SK-N-SH treated with all-trans-retinoic acid at 6 μM for 48 hours (cell line): ENCODE measurements at regions not wholly inside any gene's neighbourhood (a gene's known extent, or its start where the extent isn't known, plus 50 kb on each side); places are given as distances from the start of the nearest gene placed in this dataset.

Experiments
- ARNTL ChIP-seq: fragments of 450-650 bp; formaldehyde crosslinking; IDR thresholded peaks from 2 replicates; pipeline ENCODE4 v1.5.0; 2020; ENCODE audit warnings: low read depth, mild to moderate bottlenecking, moderate library complexity, borderline replicate concordance
- BACH2 ChIP-seq: fragments of 250-450 bp; sonication (Bioruptor Pico); IDR thresholded peaks from 2 replicates; pipeline ENCODE4 v1.9.0; 2021; ENCODE audit warnings: mild to moderate bottlenecking, borderline replicate concordance
- CSDC2 ChIP-seq: fragments of 250-450 bp; sonication (Bioruptor Pico); IDR thresholded peaks from 2 replicates; pipeline ENCODE4 v1.5.0; 2020; ENCODE audit warnings: mild to moderate bottlenecking, moderate library complexity
- ISL1 ChIP-seq: fragments of 250-450 bp; sonication (Bioruptor Pico); IDR thresholded peaks from 2 replicates; pipeline ENCODE4 v2.1.2; 2022; ENCODE audit warnings: mild to moderate bottlenecking, moderate library complexity
- OSR1 ChIP-seq: fragments of 250-450 bp; sonication (Bioruptor Pico); IDR thresholded peaks from 2 replicates; pipeline ENCODE4 v1.8.0; 2022; ENCODE audit warnings: moderate library complexity, mild to moderate bottlenecking, inconsistent platforms
- ZNF565 ChIP-seq: fragments of 450-650 bp; formaldehyde crosslinking; conservative IDR thresholded peaks from 2 replicates; pipeline ENCODE4 v1.5.0; 2020; ENCODE audit warnings: low read depth, mild to moderate bottlenecking, moderate library complexity
- ZNF8 ChIP-seq: fragments of 450-650 bp; formaldehyde crosslinking; IDR thresholded peaks from 2 replicates; pipeline ENCODE4 v1.5.0; 2020; ENCODE audit warnings: mild to moderate bottlenecking, moderate library complexity
- TF ChIP-seq, protein P1 (sequence below): fragments of 250-450 bp; sonication (Bioruptor Pico); IDR thresholded peaks from 2 replicates; pipeline ENCODE4 v1.5.1; 2020; ENCODE audit warnings: low read depth, mild to moderate bottlenecking, moderate library complexity
- TF ChIP-seq, protein P2 (sequence below): fragments of 250-450 bp; sonication (Bioruptor Pico); IDR thresholded peaks from 2 replicates; pipeline ENCODE4 v1.5.0; 2020; ENCODE audit warnings: mild to moderate bottlenecking, moderate library complexity
- TF ChIP-seq, protein P3 (sequence below): fragments of 250-450 bp; sonication (Bioruptor Pico); IDR thresholded peaks from 2 replicates; pipeline ENCODE4 v1.5.1; 2021; ENCODE audit warnings: mild to moderate bottlenecking, moderate library complexity

DNA sequence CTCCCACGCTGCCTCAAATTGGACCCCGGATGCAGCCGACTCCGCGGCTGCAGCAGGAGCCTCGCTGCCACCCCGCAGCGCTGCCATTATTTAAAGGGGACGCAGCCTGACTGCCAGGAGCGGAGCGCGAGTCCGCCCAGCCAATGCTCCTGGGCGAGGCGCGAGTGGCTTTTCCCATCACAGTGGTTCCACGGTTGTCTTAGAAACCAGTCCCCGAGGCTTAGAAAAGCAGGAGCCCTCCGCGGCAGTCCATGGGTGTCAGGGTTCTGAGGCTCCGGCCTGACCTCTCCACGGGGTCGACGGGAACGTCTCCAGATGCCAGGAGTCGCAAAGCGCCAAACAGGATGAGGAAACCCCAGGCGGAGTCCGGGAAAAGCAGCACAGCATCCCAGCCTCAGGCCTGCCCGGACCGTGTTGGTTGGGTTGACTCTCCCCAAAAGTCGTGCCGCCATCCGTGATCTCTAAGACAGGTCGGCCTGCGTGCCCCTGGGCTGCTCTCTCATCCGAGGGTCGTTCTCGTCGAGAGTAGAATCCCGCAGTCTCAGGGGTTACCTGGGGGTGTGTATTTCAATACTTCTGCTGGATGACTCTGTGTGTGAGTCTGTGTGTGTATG is 975.8 kb upstream of the DEFB115 start:
- TF ChIP-seq, protein P1, sequence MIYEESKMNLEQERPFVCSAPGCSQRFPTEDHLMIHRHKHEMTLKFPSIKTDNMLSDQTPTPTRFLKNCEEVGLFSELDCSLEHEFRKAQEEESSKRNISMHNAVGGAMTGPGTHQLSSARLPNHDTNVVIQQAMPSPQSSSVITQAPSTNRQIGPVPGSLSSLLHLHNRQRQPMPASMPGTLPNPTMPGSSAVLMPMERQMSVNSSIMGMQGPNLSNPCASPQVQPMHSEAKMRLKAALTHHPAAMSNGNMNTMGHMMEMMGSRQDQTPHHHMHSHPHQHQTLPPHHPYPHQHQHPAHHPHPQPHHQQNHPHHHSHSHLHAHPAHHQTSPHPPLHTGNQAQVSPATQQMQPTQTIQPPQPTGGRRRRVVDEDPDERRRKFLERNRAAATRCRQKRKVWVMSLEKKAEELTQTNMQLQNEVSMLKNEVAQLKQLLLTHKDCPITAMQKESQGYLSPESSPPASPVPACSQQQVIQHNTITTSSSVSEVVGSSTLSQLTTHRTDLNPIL (CRISPR knock-in tag), result no peak
- TF ChIP-seq CSDC2 (CRISPR knock-in tag) (no peak), ARNTL (CRISPR knock-in tag) (no peak), OSR1 (CRISPR knock-in tag) (no peak), ISL1 (CRISPR knock-in tag) (no peak), ZNF8 (CRISPR knock-in tag) (no peak), ZNF565 (no peak), BACH2 (CRISPR knock-in tag) (no peak)
- TF ChIP-seq, protein P2, sequence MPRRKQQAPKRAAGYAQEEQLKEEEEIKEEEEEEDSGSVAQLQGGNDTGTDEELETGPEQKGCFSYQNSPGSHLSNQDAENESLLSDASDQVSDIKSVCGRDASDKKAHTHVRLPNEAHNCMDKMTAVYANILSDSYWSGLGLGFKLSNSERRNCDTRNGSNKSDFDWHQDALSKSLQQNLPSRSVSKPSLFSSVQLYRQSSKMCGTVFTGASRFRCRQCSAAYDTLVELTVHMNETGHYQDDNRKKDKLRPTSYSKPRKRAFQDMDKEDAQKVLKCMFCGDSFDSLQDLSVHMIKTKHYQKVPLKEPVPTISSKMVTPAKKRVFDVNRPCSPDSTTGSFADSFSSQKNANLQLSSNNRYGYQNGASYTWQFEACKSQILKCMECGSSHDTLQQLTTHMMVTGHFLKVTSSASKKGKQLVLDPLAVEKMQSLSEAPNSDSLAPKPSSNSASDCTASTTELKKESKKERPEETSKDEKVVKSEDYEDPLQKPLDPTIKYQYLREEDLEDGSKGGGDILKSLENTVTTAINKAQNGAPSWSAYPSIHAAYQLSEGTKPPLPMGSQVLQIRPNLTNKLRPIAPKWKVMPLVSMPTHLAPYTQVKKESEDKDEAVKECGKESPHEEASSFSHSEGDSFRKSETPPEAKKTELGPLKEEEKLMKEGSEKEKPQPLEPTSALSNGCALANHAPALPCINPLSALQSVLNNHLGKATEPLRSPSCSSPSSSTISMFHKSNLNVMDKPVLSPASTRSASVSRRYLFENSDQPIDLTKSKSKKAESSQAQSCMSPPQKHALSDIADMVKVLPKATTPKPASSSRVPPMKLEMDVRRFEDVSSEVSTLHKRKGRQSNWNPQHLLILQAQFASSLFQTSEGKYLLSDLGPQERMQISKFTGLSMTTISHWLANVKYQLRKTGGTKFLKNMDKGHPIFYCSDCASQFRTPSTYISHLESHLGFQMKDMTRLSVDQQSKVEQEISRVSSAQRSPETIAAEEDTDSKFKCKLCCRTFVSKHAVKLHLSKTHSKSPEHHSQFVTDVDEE (CRISPR knock-in tag), result no peak
- TF ChIP-seq, protein P3, sequence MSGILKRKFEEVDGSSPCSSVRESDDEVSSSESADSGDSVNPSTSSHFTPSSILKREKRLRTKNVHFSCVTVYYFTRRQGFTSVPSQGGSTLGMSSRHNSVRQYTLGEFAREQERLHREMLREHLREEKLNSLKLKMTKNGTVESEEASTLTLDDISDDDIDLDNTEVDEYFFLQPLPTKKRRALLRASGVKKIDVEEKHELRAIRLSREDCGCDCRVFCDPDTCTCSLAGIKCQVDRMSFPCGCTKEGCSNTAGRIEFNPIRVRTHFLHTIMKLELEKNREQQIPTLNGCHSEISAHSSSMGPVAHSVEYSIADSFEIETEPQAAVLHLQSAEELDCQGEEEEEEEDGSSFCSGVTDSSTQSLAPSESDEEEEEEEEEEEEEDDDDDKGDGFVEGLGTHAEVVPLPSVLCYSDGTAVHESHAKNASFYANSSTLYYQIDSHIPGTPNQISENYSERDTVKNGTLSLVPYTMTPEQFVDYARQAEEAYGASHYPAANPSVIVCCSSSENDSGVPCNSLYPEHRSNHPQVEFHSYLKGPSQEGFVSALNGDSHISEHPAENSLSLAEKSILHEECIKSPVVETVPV (CRISPR knock-in tag), result no peak
